NCI-H69 (cell line): ENCODE measurements at regions not wholly inside any gene's neighbourhood (a gene's known extent, or its start where the extent isn't known, plus 50 kb on each side); places are given as distances from the start of the nearest gene placed in this dataset.
A peak's percentile ranks its signal among the peaks of the same experiment; 100 is the strongest.
"Not testable (repeated sequence)": the region's sequence is repeated elsewhere in the genome, so short reads cannot be mapped to it uniquely, and the experiment has no call there.

Experiments
- DNase-seq: peaks from one replicate; lab custom pipeline; 2025; lab: John Stamatoyannopoulos, UW

DNA sequence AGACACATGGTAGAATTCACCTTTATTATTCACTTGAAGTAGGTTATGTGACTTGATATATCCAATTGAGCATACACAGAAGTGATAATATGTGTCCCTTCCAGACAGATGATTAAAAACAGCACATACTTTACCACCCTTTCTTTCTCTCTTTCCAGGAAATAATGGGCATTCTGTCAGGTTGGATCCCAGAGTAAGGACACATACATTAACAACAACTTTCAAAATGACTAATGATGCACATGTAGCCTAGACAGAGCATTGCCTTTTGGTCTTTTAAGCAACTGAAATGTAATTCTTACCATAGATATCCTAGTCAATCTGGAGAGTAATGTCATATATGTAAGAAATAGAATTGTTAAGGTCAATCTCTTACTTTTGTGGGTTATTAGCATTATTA lies 1748.7 kb downstream of the EFNA5 start:
- peak; percentile 20 for DNase-seq

DNA sequence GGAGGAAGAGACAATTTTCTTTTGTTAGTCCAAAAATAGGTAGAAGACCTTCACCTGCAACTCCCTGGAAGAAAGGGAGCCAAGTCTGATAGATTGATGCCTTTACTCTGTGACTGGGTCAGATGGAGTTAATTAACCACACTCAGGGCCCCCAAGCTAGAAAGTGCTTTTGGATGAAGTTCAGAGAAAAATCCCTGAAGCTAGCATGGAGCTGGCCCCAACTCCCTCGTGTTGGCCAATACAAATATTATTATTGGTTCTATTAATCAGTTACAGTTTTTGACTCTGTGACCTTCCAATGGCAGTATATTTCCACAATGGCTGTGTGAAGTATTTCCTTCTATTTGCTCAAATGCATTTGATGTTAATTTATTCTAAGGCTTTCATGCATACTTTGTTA lies 1753.5 kb downstream of the EFNA5 start:
- DNase-seq: no peak

DNA sequence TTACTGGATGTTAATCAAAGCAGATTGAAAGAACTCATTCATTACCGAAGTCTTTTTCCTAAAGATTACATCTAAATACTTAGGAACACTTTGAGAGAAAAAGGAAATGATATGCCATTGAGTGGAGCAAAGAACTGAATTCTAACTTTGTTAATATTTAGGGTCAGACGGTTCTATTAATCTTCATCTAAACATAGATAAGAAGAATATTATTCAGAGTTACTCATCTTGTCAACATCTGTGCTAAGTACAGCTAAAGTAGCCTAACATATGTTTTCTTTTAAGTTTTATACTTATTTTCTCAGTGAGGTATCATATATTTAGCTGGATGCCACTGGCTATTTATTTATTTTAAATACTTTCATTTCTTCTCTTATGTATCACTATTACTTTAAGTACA lies 1763.7 kb downstream of the EFNA5 start:
- no peak for DNase-seq

DNA sequence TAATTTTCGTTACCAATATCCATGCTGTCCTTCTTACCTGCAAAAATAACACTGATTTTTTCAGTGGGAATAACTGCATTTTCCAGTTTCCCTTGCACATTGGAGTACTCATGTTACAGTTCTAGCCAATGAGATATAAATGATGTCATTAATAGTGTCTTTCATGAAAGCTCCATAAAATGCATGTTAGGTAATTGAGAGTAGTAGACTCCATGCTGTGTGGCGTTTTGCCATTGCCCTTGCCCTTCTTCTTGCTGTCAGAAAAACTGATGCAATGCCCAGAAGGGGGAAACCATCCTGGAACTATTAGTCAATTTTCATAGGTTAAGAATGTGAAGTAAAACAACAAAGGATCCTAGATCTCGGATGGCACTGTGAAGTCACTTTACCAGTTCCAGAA lies 1765.3 kb downstream of the EFNA5 start:
- peak; percentile 73 for DNase-seq

DNA sequence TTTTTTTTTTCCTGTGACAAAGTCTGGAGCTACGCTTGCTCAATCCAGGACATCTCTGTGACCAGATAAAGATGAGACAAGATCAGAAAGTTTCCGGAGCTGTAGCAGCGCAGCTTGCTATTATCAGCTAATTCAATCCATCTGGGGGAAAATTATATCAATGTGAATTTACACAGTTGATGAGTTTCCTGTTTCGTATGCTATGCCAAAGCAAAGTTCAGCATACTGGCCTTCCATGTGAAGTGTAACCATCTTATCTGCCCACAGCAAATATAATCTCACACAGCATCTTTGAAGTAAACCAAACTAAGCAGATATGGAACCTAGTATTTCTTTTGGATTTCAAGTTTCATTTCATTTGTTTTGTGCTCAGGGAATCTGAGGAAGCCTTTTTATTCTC lies 1767.7 kb downstream of the EFNA5 start:
- DNase-seq: peak; percentile 33

DNA sequence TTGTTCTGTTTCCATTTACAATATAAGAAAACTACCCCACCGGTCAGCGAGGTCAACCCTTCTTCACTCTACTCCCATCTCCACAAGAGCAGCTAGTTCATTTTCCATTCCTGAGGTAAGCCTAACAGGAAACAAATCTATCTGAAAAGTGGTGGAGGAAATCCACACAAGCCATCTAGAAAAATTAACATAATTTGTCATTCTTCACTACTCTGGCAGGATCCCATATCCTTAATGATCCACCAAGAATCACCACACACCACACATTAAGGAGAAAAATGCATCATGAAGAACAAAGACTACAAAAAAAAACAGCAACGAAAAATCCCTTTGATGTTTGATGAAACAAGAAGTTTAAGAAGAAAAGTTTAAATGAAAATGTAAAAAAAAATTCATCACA lies 1771.0 kb downstream of the EFNA5 start:
- DNase-seq: no peak

DNA sequence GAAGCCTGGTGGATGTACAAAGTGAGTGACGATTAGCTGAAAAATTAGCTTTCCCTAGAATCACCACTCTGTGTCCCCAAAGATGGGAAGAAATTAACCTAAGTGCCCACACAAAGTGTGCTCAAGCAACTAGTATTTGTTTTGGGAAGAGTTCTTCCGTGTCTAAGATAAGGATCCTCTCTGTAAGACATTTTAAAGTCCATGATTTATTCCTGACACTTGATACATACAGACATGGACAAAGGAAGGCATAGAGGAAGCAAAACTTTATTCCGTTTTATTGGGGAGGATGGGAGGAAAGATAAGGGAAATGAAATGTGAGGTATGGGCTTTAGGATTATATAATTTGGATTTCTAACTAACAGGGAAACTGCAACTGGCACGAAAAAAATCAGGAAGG lies 1772.6 kb downstream of the EFNA5 start:
- no peak for DNase-seq

DNA sequence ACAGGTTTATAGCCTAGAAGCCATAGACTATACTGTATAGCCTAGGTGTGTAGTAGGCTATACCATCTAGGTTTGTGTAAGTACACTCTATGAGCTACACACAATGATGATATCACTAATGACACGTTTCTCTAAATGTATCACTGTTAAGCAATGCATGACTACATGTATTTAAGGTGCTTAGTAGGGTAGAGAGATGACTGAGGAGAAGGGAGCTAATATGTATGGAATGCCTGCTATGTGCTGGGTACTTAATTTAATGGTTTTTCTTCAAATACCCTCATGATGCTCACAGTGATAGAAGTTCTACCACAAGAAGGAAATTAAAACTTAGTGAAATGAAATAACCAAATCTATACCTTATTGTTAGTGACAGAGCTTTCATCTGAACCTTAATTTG lies 1785.5 kb downstream of the EFNA5 start:
- DNase-seq: no peak

DNA sequence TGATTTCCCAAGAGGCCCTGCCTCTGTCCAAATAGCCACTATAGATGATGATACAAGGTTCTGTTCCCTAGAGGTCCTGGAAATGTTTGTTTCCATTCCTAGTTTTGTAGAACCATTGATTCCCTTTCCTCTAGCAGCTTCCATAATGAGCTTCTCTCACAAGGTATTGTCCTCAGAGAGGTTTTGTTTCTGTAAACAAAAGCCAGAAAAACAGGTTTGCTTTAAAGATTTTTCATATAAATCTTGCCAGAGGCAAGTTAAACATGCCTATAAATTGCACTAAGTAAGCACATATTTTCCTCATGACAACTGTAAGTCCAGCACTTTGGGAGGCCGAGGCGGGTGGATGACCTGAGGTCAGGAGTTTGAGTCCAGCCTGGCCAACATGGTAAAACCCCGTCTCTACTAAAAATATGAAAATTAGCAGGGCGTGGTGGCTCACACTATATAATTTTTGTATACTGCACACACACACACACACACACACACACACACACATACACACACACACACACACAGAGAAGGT lies 1787.7 kb downstream of the EFNA5 start:
- no peak for DNase-seq

DNA sequence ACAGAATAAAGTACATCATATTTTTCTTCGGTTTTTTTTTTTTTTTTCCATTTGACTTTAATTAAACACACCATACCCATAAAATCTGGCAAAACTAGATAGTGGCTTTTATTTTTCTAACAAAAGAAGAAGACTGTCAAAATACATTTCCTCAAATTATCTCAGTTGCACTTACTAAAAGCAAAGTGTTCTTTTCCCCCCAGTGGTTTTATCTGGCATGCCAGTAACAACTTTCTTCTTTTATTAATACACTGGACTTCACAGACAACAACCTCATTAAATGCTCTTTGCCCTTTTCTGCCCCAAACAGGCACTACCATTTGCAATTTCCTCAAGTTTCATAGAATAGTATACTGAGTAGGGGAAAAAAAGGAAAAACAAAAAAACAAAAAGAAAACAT lies 1792.3 kb downstream of the EFNA5 start:
- peak; percentile 53 for DNase-seq

DNA sequence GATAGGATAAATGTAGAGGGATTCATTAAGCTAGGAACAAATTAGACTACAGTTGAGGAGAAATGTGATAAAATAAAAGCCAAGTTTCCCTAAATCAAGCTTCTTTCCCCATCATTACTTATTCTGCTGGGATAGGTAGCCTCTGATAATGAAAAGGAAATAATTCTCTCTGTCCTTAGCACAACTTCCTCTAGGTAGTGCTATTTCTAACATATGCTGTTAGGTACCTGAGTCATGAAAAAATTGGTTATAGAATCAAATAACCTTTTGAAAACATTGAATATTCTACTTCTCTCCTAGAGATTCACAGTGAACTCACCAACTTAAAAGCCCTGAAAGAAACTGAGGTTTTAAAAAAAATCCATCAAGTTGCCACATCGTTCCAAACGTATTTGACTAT lies 1793.1 kb downstream of the EFNA5 start:
- peak; percentile 45 for DNase-seq

DNA sequence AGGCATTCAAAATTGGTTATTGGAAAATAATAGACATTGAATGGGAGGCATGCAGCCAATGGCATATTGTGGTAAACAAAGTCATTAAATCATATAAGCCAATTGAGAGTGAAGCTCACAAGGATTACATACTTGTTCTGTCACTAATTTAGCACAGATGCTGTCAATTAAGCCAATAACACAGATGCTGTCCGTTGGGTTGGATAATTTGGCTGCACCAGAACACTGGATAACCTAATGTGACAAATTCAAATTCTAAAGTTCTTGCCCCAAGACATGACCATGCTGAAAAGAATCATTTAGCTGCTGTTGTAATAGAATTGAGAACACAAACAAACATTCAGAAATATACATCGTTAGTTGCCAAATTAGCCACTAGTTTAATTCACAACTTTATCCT lies 1796.4 kb downstream of the EFNA5 start:
- DNase-seq: no peak

DNA sequence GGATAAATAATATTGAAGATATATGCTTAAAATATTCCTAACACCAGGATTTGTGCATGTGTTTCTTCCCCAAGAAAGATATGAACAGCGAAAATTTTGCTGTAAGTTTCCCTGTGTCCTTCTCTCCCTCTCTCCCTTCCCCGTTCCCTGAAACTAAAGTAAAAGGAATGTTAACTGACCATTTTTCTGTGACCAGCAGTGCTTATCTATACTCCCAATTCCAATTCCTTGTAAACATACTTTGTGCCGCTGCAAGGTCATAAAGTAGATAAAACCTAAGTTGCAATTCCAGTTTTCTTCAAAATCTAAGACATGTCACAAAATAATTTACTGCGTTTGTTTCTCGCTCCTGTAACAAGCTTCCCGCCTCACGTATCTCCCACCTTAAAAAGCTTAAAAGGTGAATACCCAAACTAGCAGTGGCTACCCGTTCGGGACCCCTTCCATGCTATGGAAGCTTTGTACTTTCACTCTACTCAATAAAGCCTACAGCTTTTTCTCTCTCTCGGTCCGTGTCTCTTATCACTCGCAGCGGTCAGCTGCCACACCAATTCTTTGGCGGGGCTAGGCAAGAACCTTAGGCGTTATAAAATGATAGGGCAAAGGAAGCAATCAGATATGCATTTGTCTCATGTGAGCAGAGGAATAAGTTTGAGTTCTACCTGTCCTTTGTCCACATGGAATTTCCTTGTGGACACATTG lies 1798.0 kb downstream of the EFNA5 start:
- no peak for DNase-seq

DNA sequence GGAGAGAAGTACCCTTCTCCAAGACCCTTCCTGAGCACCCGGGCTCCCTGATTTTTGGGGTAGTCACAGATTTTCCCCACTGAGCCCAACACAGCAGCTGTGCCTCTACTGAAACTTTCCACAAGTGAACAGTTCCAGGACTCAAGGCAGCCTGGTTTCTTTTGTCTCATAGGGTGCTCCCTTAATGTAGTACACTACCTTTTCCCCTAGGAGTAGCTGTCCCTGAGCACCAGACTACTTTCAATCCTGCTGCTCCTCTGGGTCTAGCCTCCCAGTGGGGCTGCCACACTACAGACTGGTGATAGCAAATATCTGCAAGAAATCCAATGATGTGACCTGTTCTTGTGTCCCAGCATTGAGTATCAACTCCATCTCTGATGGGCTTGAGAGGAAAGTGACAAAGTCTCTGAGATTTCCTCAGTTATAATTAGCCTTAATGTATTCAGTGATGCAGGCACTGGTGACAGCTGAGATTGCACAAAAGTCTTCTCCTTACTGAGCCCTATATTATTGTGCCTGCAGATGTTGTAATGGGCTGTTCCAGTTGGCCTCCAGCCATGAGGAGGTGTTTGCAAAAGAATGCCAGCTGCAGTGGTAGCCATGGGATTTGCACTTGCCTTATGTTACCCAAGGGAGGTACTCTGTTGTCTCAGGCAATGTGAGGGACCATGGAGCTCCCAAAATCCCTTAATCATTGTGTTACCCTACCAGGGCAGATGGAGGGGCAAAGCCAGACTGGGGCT lies 1802.5 kb downstream of the EFNA5 start:
- DNase-seq: peak; percentile 94

DNA sequence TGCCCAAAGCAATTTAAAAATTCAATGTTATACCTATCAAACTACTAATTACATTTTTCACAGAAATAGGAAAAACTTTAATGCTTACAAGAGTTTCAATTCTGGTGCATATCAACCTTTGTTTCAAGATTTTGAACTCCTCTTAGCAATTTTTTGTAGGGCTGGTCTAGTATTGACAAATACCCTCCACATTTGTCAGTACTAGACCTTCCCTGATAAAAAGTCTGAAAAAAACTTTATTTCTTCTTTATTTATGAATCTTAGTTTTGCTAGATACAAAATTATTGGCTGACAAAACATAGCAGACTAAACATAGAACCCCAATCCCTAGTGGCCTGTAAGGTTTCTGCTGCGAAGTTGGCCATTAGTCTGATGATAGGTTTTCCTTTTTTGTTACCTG lies 1804.9 kb downstream of the EFNA5 start:
- no peak for DNase-seq

DNA sequence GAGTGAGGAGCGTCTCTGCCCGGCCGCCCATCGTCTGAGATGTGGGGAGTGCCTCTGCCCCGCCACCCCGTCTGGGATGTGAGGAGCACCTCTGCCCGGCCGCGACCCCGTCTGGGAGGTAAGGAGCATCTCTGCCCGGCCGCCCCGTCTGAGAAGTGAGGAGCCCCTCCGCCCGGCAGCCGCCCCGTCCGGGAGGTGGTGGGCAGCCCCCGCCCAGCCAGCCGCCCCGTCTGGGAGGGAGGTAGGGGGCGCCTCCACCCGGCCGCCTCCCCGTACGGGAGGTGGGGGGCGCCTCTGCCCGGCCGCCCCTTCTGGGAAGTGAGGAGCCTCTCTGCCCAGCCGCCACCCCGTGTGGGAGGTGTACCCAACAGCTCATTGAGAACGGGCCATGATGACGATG lies 1811.4 kb downstream of the EFNA5 start:
- not testable (repeated sequence) for DNase-seq

DNA sequence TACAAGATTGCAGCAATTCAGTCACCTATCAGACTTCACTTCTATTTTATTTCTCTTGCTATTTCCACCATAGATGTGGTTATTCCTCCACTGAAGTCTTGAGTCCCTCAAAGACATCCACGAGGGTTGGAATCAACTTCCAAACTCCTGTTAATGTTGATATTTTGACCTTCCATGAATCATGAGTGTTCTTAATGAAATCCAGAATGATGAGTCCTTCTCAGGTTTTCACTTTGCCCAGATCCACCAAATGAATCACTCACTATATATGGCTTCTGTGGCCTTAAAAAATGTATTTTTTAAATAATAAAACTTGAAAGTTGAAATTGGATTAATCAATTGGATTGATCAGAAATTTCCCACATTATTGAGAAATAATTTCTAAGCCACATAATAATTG lies 1821.0 kb downstream of the EFNA5 start:
- DNase-seq: no peak

DNA sequence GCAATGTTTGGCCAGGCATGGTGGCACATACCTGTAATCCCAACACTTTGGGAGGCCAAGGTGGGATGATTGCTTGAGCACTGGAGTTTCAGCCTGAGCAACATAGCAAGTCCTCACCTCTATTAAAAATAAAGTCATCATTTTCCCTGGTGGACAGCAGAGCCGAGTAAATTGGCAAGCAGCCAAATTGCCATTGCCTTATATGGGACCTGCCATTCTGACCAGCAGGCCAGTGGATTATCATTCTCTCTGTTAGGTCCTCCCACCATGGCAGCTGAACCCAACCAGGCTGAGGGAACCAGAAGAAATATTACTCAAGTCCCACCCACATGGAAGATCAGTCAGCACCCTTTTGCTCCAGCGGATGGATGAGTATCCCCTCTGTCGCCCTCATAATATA lies 1829.9 kb downstream of the EFNA5 start:
- peak; percentile 64 for DNase-seq

DNA sequence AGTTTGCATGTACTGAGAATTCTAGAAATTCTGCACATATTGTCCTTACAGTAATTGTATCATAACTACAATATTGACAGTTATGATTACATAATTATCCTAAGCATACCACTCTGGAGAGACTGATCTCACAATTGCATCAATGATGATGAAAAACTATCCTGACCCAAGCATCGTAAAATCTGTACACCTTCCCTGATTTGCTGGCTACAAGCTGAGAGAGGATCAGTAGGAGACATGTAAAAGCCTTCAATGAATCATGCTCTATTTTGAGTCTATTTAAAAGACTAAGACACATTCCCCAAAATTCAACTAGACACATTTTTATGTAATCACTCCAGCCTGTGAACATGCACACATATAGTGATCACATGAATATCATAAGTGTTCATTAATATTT lies 1833.8 kb downstream of the EFNA5 start:
- peak; percentile 51 for DNase-seq

DNA sequence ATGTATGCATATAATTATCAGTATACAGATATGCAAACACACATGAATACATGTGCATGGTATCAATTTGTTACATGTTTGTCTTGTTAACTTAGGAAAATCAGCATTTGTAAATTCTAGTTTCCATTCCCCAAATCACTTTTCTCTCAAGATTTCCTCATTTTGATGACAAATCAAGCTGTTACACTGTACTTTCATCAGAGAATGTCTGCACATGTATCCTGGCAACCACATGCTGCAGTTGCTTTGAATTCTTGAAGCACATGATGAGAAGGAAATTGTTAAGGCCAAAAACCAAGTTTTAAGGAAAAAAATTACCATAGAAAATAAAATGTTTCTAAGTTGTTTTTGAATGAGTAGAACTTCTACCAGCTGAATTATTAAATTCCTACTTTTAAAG lies 1834.5 kb downstream of the EFNA5 start:
- peak; percentile 26 for DNase-seq

DNA sequence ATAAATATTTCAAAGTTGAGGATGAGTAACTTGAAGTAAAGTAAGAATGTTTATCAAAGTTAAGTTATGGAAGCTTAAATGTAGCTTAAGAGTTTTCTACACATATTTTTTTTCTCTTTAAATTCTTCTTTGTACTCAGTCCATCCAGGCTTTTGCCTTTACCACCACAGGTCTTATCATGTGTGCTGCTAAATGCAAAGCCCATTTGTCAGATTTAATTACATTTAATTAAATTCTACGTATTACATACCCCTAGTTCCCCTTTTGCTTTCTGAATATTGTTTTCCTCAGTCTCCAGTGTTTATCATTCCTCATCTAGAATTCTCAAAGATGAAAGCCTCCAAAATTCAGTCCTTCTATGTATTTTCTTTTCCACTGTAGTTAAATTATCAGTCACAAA lies 1841.9 kb downstream of the EFNA5 start:
- no peak for DNase-seq

DNA sequence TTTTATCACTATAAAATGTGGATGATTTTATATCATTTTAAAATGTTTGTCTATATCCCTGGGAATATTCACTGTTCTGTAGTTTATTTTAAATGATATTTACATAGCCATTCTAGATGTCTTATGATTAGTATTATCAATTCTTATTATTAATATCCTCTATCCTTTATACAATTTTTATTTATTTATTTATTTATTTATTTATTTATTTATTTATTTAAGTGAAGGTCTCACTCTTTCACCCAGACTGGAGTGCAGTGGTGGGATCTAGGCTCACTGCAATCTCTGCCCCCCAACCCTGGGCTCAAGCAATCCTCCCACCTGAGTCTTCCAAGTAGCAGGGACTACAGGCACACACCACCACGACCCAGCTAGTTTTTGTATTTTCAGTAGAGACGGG lies 1848.9 kb downstream of the EFNA5 start:
- no peak for DNase-seq

DNA sequence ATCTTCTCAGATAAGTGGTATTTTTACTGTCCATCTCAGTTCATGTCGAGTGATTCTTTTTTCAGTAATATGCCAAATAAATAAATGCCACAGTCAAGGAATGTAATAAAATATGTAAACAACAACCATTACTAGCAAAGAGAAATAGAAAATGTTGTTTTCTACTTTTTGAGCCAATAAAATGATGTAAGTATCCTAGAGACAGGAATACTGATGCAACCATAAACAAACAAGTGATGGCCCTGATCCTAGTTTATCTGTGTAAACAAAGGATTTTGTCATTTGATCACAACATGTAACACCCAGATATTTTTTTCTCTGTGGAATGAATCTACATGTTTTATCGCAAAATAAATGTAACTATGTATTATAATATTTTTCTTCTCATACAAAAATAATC lies 1852.8 kb downstream of the EFNA5 start:
- DNase-seq: no peak

DNA sequence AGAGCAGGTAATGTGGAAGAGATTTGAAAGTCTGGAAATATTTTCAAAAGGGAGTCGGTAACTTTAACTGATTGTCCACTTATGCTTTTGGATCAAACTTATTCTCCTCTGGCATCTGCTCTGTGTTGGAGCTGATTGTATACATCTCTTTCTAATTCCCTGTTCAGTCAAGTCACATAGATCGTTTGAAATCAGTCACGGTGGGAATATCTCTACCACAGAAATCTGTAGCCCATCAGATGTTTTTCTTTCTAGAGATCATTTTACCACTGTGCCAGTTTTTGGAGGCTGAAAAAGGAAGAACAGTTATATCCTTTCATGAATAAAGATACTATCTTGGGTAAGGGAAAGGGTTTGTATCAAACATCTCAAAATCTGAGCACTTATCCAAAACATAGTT lies 1853.3 kb downstream of the EFNA5 start:
- no peak for DNase-seq
